GM10266 (cell line): ENCODE measurements at regions not wholly inside any gene's neighbourhood (a gene's known extent, or its start where the extent isn't known, plus 50 kb on each side); places are given as distances from the start of the nearest gene placed in this dataset.

Source experiments
- DNase-seq: peaks from one replicate; pipeline ENCODE4 v3.0.0; 2012; ENCODE audit errors: extremely low spot score
- TF ChIP-seq, protein P1 (sequence below): IDR thresholded peaks from 2 replicates; pipeline ENCODE4 v1.5.1; 2012; ENCODE audit warnings: mild to moderate bottlenecking, low read depth; ENCODE audit not compliant: control insufficient read depth, insufficient read depth; ENCODE audit errors: missing control alignments

DNA sequence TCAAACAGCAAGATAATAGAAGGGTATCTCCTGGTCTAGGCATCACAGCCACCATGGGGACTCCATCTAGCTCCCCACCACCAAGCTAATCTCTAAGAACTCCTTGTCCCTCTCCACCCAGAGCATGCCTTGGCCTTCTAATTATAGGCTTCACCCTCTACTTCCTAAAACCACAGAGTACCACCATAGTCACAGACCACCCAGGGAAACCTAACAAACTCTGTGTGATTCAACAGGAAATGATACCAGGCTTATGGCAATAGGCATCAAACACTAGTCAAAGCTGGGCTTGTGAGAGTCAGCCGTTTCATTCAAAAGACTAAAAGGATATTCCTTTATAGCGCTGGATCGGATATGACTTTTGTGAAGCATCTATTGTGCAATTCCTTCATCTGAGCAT is 91.5 kb upstream of the NALF2 start:
- TF ChIP-seq, protein P1, sequence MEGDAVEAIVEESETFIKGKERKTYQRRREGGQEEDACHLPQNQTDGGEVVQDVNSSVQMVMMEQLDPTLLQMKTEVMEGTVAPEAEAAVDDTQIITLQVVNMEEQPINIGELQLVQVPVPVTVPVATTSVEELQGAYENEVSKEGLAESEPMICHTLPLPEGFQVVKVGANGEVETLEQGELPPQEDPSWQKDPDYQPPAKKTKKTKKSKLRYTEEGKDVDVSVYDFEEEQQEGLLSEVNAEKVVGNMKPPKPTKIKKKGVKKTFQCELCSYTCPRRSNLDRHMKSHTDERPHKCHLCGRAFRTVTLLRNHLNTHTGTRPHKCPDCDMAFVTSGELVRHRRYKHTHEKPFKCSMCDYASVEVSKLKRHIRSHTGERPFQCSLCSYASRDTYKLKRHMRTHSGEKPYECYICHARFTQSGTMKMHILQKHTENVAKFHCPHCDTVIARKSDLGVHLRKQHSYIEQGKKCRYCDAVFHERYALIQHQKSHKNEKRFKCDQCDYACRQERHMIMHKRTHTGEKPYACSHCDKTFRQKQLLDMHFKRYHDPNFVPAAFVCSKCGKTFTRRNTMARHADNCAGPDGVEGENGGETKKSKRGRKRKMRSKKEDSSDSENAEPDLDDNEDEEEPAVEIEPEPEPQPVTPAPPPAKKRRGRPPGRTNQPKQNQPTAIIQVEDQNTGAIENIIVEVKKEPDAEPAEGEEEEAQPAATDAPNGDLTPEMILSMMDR, result no peak

DNA sequence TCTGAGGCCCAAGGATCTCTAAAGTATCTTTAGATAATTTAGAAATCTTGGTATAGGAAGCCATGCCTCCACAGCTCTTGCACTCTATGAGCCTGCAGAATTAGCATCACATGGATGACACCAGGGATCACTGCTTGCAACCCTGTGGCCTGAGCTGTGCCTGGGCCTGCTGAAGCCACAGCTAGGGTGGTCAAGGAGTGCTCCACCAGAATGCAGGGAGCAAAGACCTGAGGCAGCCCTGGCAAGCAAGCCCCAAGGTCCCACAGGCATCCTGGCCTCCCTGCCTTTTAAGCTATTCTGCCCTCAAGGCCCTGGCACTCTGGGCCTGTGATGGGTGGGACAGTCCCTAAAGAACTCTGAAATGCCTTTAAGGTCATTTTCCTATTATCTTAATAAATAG is 105.2 kb upstream of the NALF2 start:
- TF ChIP-seq, protein P1, result no peak
- DNase-seq, result no peak

More for the DNA sequence above, 91.5 kb upstream of the NALF2 start:
- no peak for DNase-seq

DNA sequence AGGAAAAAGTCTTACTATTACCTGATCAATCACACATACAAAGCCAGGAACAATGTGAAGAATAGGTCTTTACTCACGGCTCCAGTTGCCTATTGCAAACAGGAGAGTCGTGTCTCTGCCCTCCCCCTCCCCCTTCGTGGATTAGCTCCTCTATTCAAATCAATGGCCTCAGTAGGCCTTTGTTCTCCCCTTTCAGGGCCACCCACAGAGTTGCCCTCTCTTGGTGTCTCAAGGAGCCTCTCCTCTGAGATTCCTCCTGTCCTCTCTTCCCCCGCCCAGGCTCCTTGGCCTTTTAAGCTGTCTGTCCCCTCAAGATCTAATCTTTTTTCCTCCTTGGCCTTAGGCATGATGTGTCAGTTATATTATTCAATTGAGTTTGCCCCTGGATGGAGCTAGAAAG is 107.2 kb upstream of the NALF2 start:
- no peak for DNase-seq

DNA sequence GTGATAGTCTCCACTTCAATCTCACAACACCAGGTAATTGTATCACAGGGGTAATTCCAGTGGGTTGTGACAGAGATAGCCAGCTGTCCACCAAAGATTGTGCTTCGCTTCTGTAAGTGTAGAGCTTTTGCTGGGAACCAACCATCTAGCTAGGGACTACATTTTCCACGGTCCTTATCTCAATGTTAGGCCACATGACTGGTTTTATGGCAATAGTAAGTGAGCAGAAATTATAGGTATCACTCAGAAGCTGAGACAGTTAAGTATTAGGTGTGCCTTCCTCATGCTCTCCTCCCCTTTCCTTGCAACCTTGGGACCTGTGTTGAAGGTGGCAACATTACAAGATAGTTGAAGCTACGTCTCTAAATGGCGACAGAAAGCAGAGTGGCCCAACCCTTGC is 108.8 kb upstream of the NALF2 start:
- DNase-seq, result no peak
- TF ChIP-seq, protein P1, result no peak

More for the DNA sequence above, 107.2 kb upstream of the NALF2 start:
- TF ChIP-seq, protein P1, result no peak

DNA sequence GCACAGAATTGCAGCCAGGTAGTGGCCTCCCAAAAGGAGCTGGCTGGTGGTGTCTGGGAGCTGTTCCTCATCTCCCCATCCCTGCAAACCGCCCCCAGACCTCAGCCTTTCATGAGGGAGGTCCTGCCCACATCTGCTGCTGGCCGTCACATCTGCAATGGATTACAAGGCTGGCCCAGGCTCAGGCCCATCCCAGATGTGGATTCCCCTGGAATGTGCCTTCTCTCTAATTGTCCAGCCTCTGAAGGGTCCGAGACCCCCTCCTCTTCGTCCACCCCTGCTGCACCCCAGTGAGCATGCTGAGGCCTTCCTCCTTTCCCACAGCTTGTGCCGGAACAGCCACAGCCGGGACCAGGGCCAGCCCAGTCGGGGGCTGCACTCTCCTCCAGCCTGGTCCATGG is 115.0 kb upstream of the NALF2 start:
- DNase-seq, result no peak
- TF ChIP-seq, protein P1, result no peak

DNA sequence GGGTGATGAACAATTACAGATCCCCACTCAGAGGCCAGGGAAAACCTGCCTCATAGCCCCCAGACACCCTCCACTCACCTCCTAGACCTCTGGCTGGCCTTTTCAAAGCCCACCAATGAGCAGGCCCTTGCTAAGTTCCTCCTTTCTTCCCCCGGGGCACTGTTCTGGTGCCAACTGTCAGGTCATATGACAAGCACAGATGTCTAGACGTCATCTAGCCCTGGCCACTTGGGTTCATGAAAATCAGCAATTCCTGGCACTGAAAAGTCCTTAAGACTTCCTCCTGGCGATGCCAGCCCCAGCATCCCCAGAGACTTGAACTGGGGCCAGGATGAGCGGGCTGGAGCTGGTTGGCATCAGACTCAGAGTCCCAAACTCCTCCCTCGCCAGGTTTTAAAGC is 115.6 kb upstream of the NALF2 start:
- TF ChIP-seq, protein P1, result no peak
- DNase-seq, result no peak

DNA sequence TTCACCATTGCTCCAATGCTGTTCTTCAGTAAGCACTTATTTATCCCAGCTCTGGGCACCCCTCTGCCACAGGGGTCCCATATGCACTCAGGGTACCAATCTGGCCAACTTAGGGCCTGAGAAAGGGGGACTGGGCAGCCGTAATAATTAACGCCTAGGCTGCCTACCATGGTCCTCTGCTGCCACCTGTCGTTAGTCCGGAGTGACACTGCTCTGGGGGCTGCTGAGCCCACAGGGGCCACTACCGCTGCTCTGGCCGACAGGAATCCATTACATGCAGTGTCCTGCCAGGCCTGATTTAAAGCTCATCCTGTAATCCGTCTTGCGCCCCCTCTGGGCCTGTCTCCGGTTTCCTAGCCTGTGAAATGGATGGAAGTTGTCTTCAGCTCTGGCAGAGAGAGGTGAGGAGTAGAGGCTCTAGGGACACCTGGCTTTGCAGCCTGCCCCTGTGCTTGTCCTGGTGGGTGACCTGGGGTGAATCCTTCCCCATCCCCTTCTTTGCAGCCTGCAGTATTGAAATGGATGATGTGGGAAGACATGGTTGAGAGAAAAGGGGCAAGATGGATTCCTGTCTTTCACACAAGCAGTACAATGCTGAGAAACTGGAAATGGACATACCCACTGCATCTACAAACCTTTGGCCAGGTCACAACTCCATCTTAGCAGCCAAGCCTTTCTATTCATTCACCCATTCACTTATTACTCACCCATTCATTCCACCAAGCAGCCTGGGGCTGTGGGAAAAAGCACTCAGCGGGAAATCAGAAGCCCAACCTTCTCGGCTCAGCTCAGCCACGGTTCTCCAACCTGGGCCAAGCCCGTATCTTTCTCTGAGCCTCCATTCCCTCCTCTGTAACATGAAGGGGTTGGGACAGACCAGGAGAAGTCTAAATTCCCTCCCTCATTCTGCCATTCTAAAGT is 116.3 kb upstream of the NALF2 start:
- TF ChIP-seq, protein P1, result peak; percentile 63
- DNase-seq, result peak; percentile 38
